H1 (cell line): ENCODE measurements at regions not wholly inside any gene's neighbourhood (a gene's known extent, or its start where the extent isn't known, plus 50 kb on each side); places are given as distances from the start of the nearest gene placed in this dataset.
A peak's percentile ranks its signal among the peaks of the same experiment; 100 is the strongest.

ENCODE experiments used
- CTCF ChIA-PET: fragments of 300-600 bp; sonication (Branson Sonifier 250); formaldehyde crosslinking; loops from one replicate; lab custom pipeline; 2021; ENCODE audit not compliant: partially characterized antibody; lab: Charles Lee
- POLR2A ChIA-PET: fragments of 300-600 bp; sonication (Branson Sonifier 250); formaldehyde crosslinking; loops from one replicate; lab custom pipeline; 2021; ENCODE audit warnings: inconsistent platforms; ENCODE audit not compliant: partially characterized antibody; lab: Charles Lee
- DNase-seq, 2 experiments: peaks; one replicate each; pipeline versions ENCODE4 v3.0.0 to v3.0.0-alpha.2; 2010 to 2022; ENCODE audit warnings: low spot score in 2 of 2, low read depth in 1 of 2, mixed read lengths in 1 of 2
- FAIRE-seq: peaks from 2 replicates; lab custom pipeline; 2011; peaks lifted over from hg19 to GRCh38; lab: Jason Lieb, UNC
- H2AFZ ChIP-seq: 2 replicates; pipeline ENCODE4 v1.8.1; 2012; ENCODE audit warnings: low read length, inconsistent platforms
- H2AK5ac ChIP-seq: 2 replicates; pipeline ENCODE4 v1.6.1; 2013; ENCODE audit warnings: low read depth, low read length
- H2BK120ac ChIP-seq: replicated peaks from 2 replicates; pipeline ENCODE3; 2013; ENCODE audit warnings: low read depth, low read length, inconsistent platforms
- H2BK12ac ChIP-seq: 2 replicates; pipeline ENCODE4 v1.6.1; 2013; ENCODE audit warnings: low read depth, low read length
- H2BK15ac ChIP-seq: 2 replicates; pipeline ENCODE4 v1.6.1; 2013; ENCODE audit warnings: low read length
- H2BK20ac ChIP-seq: 2 replicates; pipeline ENCODE4 v1.6.1; 2013; ENCODE audit warnings: low read length
- H2BK5ac ChIP-seq: 2 replicates; pipeline ENCODE4 v1.6.1; 2013; ENCODE audit warnings: low read depth, low read length
- H3K14ac ChIP-seq: 2 replicates; pipeline ENCODE4 v1.6.1; 2013; ENCODE audit warnings: inconsistent platforms; ENCODE audit not compliant: insufficient read length
- H3K18ac ChIP-seq: 2 replicates; pipeline ENCODE4 v1.6.1; 2013; ENCODE audit warnings: low read length; ENCODE audit errors: extremely low read depth
- H3K23ac ChIP-seq: 2 replicates; pipeline ENCODE4 v1.6.1; 2013; ENCODE audit warnings: inconsistent platforms; ENCODE audit not compliant: insufficient read length
- H3K23me2 ChIP-seq: 2 replicates; pipeline ENCODE4 v1.6.1; 2013; ENCODE audit warnings: low read depth, low read length
- H3K27ac ChIP-seq: 2 replicates; pipeline ENCODE4 v1.6.1; 2011; ENCODE audit warnings: low read depth, low read length, inconsistent platforms
- H3K27me3 ChIP-seq, 4 experiments: replicated peaks in 1 of 4; 1 replicate in 1 of 4; 2 replicates in 3 of 4; pipeline versions ENCODE4 v1.6.1 to v1.8.1; 2011 to 2013; ENCODE audit warnings: low read length in 3 of 4, mild to moderate bottlenecking in 3 of 4, inconsistent platforms in 2 of 4, mixed read lengths in 2 of 4, moderate library complexity in 1 of 4; ENCODE audit not compliant: control insufficient read depth in 3 of 4, insufficient read depth in 3 of 4; ENCODE audit errors: extremely low read depth in 1 of 4
- H3K36me3 ChIP-seq, 4 experiments: 2 replicates each; pipeline versions ENCODE4 v1.6.1 to v1.8.1; 2011 to 2013; ENCODE audit warnings: mild to moderate bottlenecking in 4 of 4, low read length in 3 of 4, moderate library complexity in 2 of 4, control low read depth in 1 of 4, inconsistent platforms in 1 of 4; ENCODE audit not compliant: insufficient read depth in 4 of 4, control insufficient read depth in 2 of 4
- H3K4ac ChIP-seq: replicated peaks from 2 replicates; pipeline ENCODE3; 2013; ENCODE audit warnings: low read length, low read depth, mixed read lengths, inconsistent platforms; ENCODE audit not compliant: insufficient read length
- H3K4me1 ChIP-seq, 4 experiments: replicated peaks in 1 of 4; 1 replicate in 1 of 4; 2 replicates in 3 of 4; pipeline versions ENCODE4 v1.6.1 to v1.8.1; 2011 to 2013; ENCODE audit warnings: low read length in 3 of 4, inconsistent platforms in 2 of 4, mixed read lengths in 1 of 4; ENCODE audit not compliant: insufficient read depth in 4 of 4, control insufficient read depth in 3 of 4
- H3K4me2 ChIP-seq, 2 experiments: 2 replicates each; pipeline versions ENCODE4 v1.6.1 to v1.8.1; 2011 to 2013; ENCODE audit warnings: low read depth in 2 of 2, low read length in 2 of 2, control low read depth in 1 of 2, inconsistent platforms in 1 of 2, mild to moderate bottlenecking in 1 of 2; ENCODE audit not compliant: insufficient read depth in 1 of 2
- H3K4me3 ChIP-seq, 4 experiments: fragments of 200-600, 300-600 bp in 1 of 4; sonication (generic), shearing (Covaris generic), sonication (Bioruptor Twin) in 1 of 4; 2 replicates each; pipeline versions ENCODE4 v1.5.1 to v1.8.1; 2011 to 2016; ENCODE audit warnings: low read length in 4 of 4, low read depth in 3 of 4, control low read depth in 2 of 4, inconsistent platforms in 2 of 4, mild to moderate bottlenecking in 2 of 4, mixed read lengths in 1 of 4, moderate library complexity in 1 of 4; ENCODE audit not compliant: insufficient read depth in 2 of 4; ENCODE audit errors: extremely low read depth in 1 of 4
- H3K56ac ChIP-seq: replicated peaks from 2 replicates; pipeline ENCODE3; 2013; ENCODE audit warnings: low read depth, mild to moderate bottlenecking, mixed read lengths, low read length, inconsistent platforms; ENCODE audit not compliant: insufficient read length
- H3K79me1 ChIP-seq: 2 replicates; pipeline ENCODE4 v1.6.1; 2013; ENCODE audit warnings: low read depth, low read length, control low read depth
- H3K79me2 ChIP-seq, 2 experiments: 2 replicates each; pipeline versions ENCODE4 v1.6.1 to v1.8.1; 2012 to 2013; ENCODE audit warnings: low read length in 2 of 2, mild to moderate bottlenecking in 2 of 2, inconsistent platforms in 1 of 2; ENCODE audit not compliant: insufficient read depth in 2 of 2, control insufficient read depth in 1 of 2
- H3K9ac ChIP-seq, 4 experiments: replicated peaks in 1 of 4; 1 replicate in 1 of 4; 2 replicates in 3 of 4; pipeline versions ENCODE4 v1.6.1 to v1.8.1; 2011 to 2013; ENCODE audit warnings: low read depth in 3 of 4, low read length in 3 of 4, control low read depth in 2 of 4, mild to moderate bottlenecking in 2 of 4, moderate library complexity in 2 of 4, inconsistent platforms in 1 of 4; ENCODE audit errors: extremely low read depth in 1 of 4
- H3K9me3 ChIP-seq, 2 experiments: 2 replicates each; pipeline versions ENCODE4 v1.6.1 to v1.8.1; 2012 to 2013; ENCODE audit warnings: mild to moderate bottlenecking in 2 of 2, moderate library complexity in 2 of 2, control low read depth in 1 of 2, inconsistent platforms in 1 of 2, low read depth in 1 of 2, low read length in 1 of 2, mixed read lengths in 1 of 2; ENCODE audit not compliant: insufficient read depth in 2 of 2
- H4K20me1 ChIP-seq, 2 experiments: replicated peaks in 1 of 2; 2 replicates each; pipeline versions ENCODE3 to v1.8.1; 2011 to 2013; ENCODE audit warnings: inconsistent platforms in 2 of 2, low read length in 2 of 2, mild to moderate bottlenecking in 1 of 2; ENCODE audit not compliant: insufficient read depth in 2 of 2, control insufficient read depth in 1 of 2
- H4K5ac ChIP-seq: 2 replicates; pipeline ENCODE4 v1.6.1; 2013; ENCODE audit warnings: low read length, low read depth, mixed read lengths, inconsistent platforms; ENCODE audit not compliant: insufficient read length
- H4K8ac ChIP-seq: 2 replicates; pipeline ENCODE4 v1.8.0; 2013; ENCODE audit warnings: mild to moderate bottlenecking, moderate library complexity, low read length, inconsistent platforms; ENCODE audit not compliant: insufficient read depth; ENCODE audit errors: extremely low read depth
- H4K91ac ChIP-seq: replicated peaks from 2 replicates; pipeline ENCODE3; 2013; ENCODE audit warnings: low read length, mixed read lengths, inconsistent platforms; ENCODE audit not compliant: insufficient read length
- ASH2L ChIP-seq: fragments of 200-600, 300-600 bp; sonication (generic); IDR thresholded peaks from one replicate; pipeline ENCODE4 v1.7.1; 2017; ENCODE audit warnings: low read length
- BACH1 ChIP-seq: IDR thresholded peaks from 2 replicates; pipeline ENCODE4 v1.6.1; 2012; ENCODE audit warnings: low read length, improper control_type of control experiment
- CBX8 ChIP-seq: fragments of 300-800, 300-1000 bp; sonication (generic); IDR thresholded peaks from 2 replicates; pipeline ENCODE4 v1.7.1; 2016; ENCODE audit warnings: low read depth, low read length, borderline replicate concordance
- CTBP2 ChIP-seq: IDR thresholded peaks from 2 replicates; pipeline ENCODE4 v1.7.0; 2011; ENCODE audit warnings: borderline replicate concordance, mild to moderate bottlenecking, moderate library complexity, mixed read lengths, low read length; ENCODE audit not compliant: insufficient read depth, insufficient read length
- EGR1 ChIP-seq: IDR thresholded peaks from 2 replicates; pipeline ENCODE4 v1.6.1; 2011; ENCODE audit warnings: low read depth, low read length, borderline replicate concordance
- GTF2F1 ChIP-seq: IDR thresholded peaks from 2 replicates; pipeline ENCODE4 v1.6.1; 2012; ENCODE audit warnings: low read depth, low read length, improper control_type of control experiment, borderline replicate concordance
- HDAC2 ChIP-seq, 2 experiments: fragments of 300-600 bp in 1 of 2; sonication (generic) in 1 of 2; IDR thresholded peaks; 2 replicates each; pipeline ENCODE4 v1.6.1; 2011 to 2012; ENCODE audit warnings: low read depth in 2 of 2, low read length in 2 of 2, mild to moderate bottlenecking in 2 of 2, moderate library complexity in 2 of 2, borderline replicate concordance in 1 of 2, inconsistent platforms in 1 of 2
- HDAC6 ChIP-seq: IDR thresholded peaks from one replicate; pipeline ENCODE4 v1.7.1; 2012; ENCODE audit warnings: low read depth, mild to moderate bottlenecking, inconsistent platforms, low read length, moderate library complexity
- JUND ChIP-seq: IDR thresholded peaks from 2 replicates; pipeline ENCODE4 v1.6.1; 2011; ENCODE audit warnings: mild to moderate bottlenecking, improper control_type of control experiment, low read length
- KDM5A ChIP-seq: fragments of 200-600 bp; IDR thresholded peaks from 2 replicates; pipeline ENCODE4 v1.7.1; 2012; ENCODE audit warnings: mild to moderate bottlenecking, low read length, inconsistent platforms, mixed read lengths
- POLR2A ChIP-seq, 2 experiments: IDR thresholded peaks; 1 replicate in 1 of 2; 2 replicates in 1 of 2; pipeline ENCODE4 v1.6.1; 2011; ENCODE audit warnings: low read depth in 2 of 2, low read length in 2 of 2, mild to moderate bottlenecking in 2 of 2; ENCODE audit errors: control extremely low read depth in 1 of 2
- SP1 ChIP-seq: IDR thresholded peaks from 2 replicates; pipeline ENCODE4 v1.6.1; 2011; ENCODE audit warnings: low read depth, low read length
- TEAD4 ChIP-seq: IDR thresholded peaks from 2 replicates; pipeline ENCODE4 v1.6.1; 2012; ENCODE audit warnings: low read depth, low read length, inconsistent platforms, mixed read lengths
- YY1 ChIP-seq: IDR thresholded peaks from 2 replicates; pipeline ENCODE4 v1.6.1; 2011; ENCODE audit warnings: low read depth, mild to moderate bottlenecking, low read length
- WGBS, 2 experiments: shearing (Covaris generic) in 1 of 2; methylation state at CpG; one replicate each; pipeline versions ENCODE4 v1.1.6 to v1.1.7; 2013 to 2015; ENCODE audit warnings: low lambda C conversion rate in 2 of 2, mixed read lengths in 2 of 2, inconsistent platforms in 1 of 2, low coverage in 1 of 2, missing lambda C conversion rate in 1 of 2; ENCODE audit not compliant: insufficient replicate concordance in 2 of 2, insufficient coverage in 1 of 2, insufficient read length in 1 of 2; ENCODE audit errors: extremely low coverage in 1 of 2, missing lambda C conversion rate in 1 of 2; 5-methylcytosine and 5-hydroxymethylcytosine counted together
- TF ChIP-seq, protein P1 (sequence below): IDR thresholded peaks from 2 replicates; pipeline ENCODE4 v1.6.1; 2012; ENCODE audit warnings: low read length, inconsistent platforms

DNA sequence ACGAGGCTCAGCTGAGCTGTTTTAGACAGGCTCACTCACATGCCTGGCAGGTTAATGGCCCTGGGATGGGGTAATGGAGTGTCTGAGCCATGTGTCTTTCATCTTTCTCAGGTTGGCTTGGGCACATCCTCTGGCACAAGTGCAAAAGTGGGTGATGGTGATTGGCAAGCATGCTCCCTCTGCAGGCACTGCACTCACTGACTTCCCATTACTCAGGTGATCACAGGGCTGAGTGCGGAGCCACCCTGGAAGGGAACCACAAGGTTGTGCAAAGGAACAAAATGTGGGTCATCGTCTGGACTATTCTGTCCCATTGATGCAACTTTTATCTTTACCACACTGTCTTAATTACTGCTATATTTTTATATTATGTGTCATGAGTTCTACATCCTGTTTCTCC, 244.1 kb upstream of the AKR1E2 start:
- no peak overlapping the region for H2AFZ ChIP-seq
- peak overlapping the region; percentile 84 for H3K4ac ChIP-seq
- H2BK5ac ChIP-seq = no peak overlapping the region
- H3K27me3 ChIP-seq = no peaks in the 10 kb centered on the region
- H4K5ac ChIP-seq = no peak overlapping the region
- H3K36me3 ChIP-seq = no peaks in the 10 kb centered on the region
- H4K20me1 ChIP-seq = no peaks in the 10 kb centered on the region
- no peak overlapping the region for H3K4me2 ChIP-seq
- FAIRE-seq = no peak
- WGBS, 2 experiments = 96% methylated on average over 3 of the region's 3 CpGs; no CpG with 5 or more reads in 1 of the 2 experiments
- H4K91ac ChIP-seq = no peak overlapping the region
- H3K18ac ChIP-seq = no peak overlapping the region
- no peak overlapping the region for H3K56ac ChIP-seq
- no peak for DNase-seq
- no peaks in the 10 kb centered on the region for H3K79me1 ChIP-seq
- no peak overlapping the region for H4K8ac ChIP-seq
- H3K14ac ChIP-seq = no peak overlapping the region
- H2BK20ac ChIP-seq = no peak overlapping the region
- no peaks in the 10 kb centered on the region for H3K4me1 ChIP-seq
- H3K23ac ChIP-seq = no peak overlapping the region
- H2BK12ac ChIP-seq = no peak overlapping the region
- no peaks in the 10 kb centered on the region for H3K9me3 ChIP-seq
- ChIA-PET POLR2A (no interaction called here), CTCF (no interaction called here)
- no peaks in the 10 kb centered on the region for H3K23me2 ChIP-seq
- no peak overlapping the region for H2BK15ac ChIP-seq
- H2AK5ac ChIP-seq = no peak overlapping the region
- H2BK120ac ChIP-seq = no peak overlapping the region
- H3K79me2 ChIP-seq = no peaks in the 10 kb centered on the region
- no peak overlapping the region for H3K9ac ChIP-seq
- H3K4me3 ChIP-seq = no peak overlapping the region
- H3K27ac ChIP-seq = no peak overlapping the region
- TF ChIP-seq HDAC2 (IDR thresholded peaks at IDR 0.05; ENCODE audit: borderline replicate concordance in 1 of 2, low read depth in 2 of 2, low read length in 2 of 2) (no peak), TEAD4 (no peak), YY1 (no peak), HDAC6 (no peak), BACH1 (no peak), KDM5A (no peak), SP1 (no peak), CTBP2 (no peak), EGR1 (no peak), POLR2A (IDR thresholded peaks at IDR 0.05; ENCODE audit: control extremely low read depth in 1 of 2, low read depth in 2 of 2, low read length in 2 of 2) (no peak), GTF2F1 (no peak), ASH2L (no peak), CBX8 (no peak), JUND (no peak)
- TF ChIP-seq, protein P1, sequence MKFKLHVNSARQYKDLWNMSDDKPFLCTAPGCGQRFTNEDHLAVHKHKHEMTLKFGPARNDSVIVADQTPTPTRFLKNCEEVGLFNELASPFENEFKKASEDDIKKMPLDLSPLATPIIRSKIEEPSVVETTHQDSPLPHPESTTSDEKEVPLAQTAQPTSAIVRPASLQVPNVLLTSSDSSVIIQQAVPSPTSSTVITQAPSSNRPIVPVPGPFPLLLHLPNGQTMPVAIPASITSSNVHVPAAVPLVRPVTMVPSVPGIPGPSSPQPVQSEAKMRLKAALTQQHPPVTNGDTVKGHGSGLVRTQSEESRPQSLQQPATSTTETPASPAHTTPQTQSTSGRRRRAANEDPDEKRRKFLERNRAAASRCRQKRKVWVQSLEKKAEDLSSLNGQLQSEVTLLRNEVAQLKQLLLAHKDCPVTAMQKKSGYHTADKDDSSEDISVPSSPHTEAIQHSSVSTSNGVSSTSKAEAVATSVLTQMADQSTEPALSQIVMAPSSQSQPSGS = no peak
